ENCODE measurements at regions not wholly inside any gene's neighbourhood (a gene's known extent, or its start where the extent isn't known, plus 50 kb on each side); places are given as distances from the start of the nearest gene placed in this dataset.

DNA sequence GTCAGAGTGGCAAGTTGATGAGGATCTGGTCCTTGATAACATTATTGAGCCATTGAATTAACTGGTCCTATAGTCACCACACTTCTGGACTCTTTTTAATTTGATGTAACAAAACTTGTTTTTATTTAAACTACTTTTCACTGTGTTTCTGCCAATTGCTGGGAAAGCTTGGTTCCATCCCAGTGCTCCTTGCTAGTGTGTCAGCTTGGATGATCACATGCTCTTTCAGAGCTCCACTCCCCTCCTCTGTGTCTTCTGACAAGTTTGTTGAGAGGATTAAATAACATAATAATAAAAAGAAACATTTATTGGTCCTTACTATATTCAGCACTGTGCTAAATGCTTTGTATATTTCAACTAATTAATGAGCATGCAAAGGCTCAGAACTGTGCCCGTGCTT lies 448.5 kb upstream of the B3GALT2 start:
- peak overlapping the region; percentile 45 for H3K4me3 ChIP-seq (ENCODE audit: low read depth, low read length)
- H3K27ac ChIP-seq (ENCODE audit: insufficient read depth, low read length, poor library complexity, severe bottlenecking): no peak overlapping the region
- H3K9me3 ChIP-seq (ENCODE audit: control insufficient read depth in 2 of 2, low read length in 2 of 2): no peaks in the 10 kb centered on the region
- Mint-ChIP-seq H3K4me3 (peak overlapping the region in 1 of 4 donors; percentile 53), H3K36me3 (peaks cover 4% of the 10 kb centered on the region), H3K27ac (peak overlapping the region; percentile 0 to 82 (median 66)), H3K9me3 (no peaks in the 10 kb centered on the region), H3K27me3 (no peaks in the 10 kb centered on the region), H3K4me1 (peaks cover 14 to 20% (median 16%) of the 10 kb centered on the region in 4 donors)
- no peaks in the 10 kb centered on the region for H3K36me3 ChIP-seq (ENCODE audit: control insufficient read depth, insufficient read depth, low read length)
- H3K27me3 ChIP-seq (ENCODE audit: control insufficient read depth, insufficient read depth, low read length): no peaks in the 10 kb centered on the region
- H3K4me1 ChIP-seq (ENCODE audit: control insufficient read depth, insufficient read depth, low read length, poor library complexity, severe bottlenecking): peaks cover 7% of the 10 kb centered on the region
- DNase-seq: no peak
- ATAC-seq (ENCODE audit: low read depth in 2 of 2): no peak

DNA sequence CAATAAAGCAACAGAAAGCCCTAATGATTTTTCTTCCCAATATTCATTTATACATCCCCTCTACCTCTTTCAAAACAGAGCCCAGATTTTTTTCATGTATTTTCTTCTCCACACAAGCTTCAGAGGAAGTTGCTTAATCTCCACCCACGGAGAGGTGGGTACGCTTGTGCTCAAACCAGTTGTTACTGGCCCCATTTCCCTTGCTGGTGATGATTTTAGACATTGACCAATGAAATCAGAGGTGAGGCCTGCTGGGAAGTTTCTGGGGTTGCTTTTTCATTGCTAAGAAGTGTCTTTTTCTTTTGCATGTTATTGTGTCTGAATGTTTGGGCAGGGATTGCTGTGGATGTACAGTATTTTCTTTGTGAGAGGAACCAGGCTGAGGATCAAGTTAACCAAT lies 448.1 kb upstream of the B3GALT2 start:
- Histone ChIP-seq H3K27ac (ENCODE audit: insufficient read depth, low read length, poor library complexity, severe bottlenecking) (no peak overlapping the region), H3K36me3 (ENCODE audit: control insufficient read depth, insufficient read depth, low read length) (no peaks in the 10 kb centered on the region), H3K27me3 (ENCODE audit: control insufficient read depth, insufficient read depth, low read length) (no peaks in the 10 kb centered on the region), H3K4me3 (ENCODE audit: low read depth, low read length) (peak overlapping the region; percentile 45), H3K9me3 (ENCODE audit: control insufficient read depth in 2 of 2, low read length in 2 of 2) (no peaks in the 10 kb centered on the region), H3K4me1 (ENCODE audit: control insufficient read depth, insufficient read depth, low read length, poor library complexity, severe bottlenecking) (peaks cover 7% of the 10 kb centered on the region)
- no peaks in the 10 kb centered on the region for H3K27me3 Mint-ChIP-seq
- H3K36me3 Mint-ChIP-seq: peaks cover 2% of the 10 kb centered on the region
- H3K9me3 Mint-ChIP-seq: no peaks in the 10 kb centered on the region
- DNase-seq: peak in 2 of 3 donors; percentile 34 to 37
- peak; percentile 56 to 70 for ATAC-seq (ENCODE audit: low read depth in 2 of 2)
- H3K27ac Mint-ChIP-seq: peak overlapping the region; percentile 0 to 82 (median 66)
- peaks cover 14 to 23% (median 16%) of the 10 kb centered on the region in 4 donors for H3K4me1 Mint-ChIP-seq
- peak overlapping the region in 2 of 4 donors; percentile 47 to 53 for H3K4me3 Mint-ChIP-seq

DNA sequence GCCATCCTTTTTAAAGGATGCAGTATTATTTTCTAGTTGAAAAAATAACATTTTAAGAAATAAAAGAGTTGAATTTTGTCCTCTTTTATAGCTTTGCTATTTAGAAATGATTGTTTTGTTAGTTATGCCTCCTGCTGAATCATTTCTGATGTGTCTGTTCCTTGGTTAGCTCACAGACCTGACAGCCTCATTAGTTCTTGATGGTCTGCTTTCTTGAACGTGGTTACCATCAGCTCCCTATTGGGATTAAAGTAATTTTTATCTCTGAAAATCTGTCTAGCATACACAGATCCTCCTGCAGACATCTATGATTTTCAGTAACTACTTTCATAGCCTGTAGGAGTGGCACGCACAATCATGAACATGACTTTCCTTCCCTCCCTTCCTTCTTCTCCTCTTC lies 447.6 kb upstream of the B3GALT2 start:
- Histone ChIP-seq H3K27ac (ENCODE audit: insufficient read depth, low read length, poor library complexity, severe bottlenecking) (peak overlapping the region; percentile 8), H3K9me3 (ENCODE audit: control insufficient read depth in 2 of 2, low read length in 2 of 2) (no peaks in the 10 kb centered on the region), H3K4me3 (ENCODE audit: low read depth, low read length) (peak overlapping the region; percentile 45), H3K36me3 (ENCODE audit: control insufficient read depth, insufficient read depth, low read length) (no peaks in the 10 kb centered on the region), H3K4me1 (ENCODE audit: control insufficient read depth, insufficient read depth, low read length, poor library complexity, severe bottlenecking) (peaks cover 7% of the 10 kb centered on the region), H3K27me3 (ENCODE audit: control insufficient read depth, insufficient read depth, low read length) (no peaks in the 10 kb centered on the region)
- H3K4me1 Mint-ChIP-seq: peaks cover 14 to 23% (median 17%) of the 10 kb centered on the region in 4 donors
- ATAC-seq (ENCODE audit: low read depth in 2 of 2) (no peak), DNase-seq (no peak)
- peak overlapping the region in 2 of 4 donors; percentile 47 to 53 for H3K4me3 Mint-ChIP-seq
- no peaks in the 10 kb centered on the region for H3K36me3 Mint-ChIP-seq
- H3K9me3 Mint-ChIP-seq: peaks cover 0 to 2% (median 0%) of the 10 kb centered on the region in 7 donors
- no peaks in the 10 kb centered on the region for H3K27me3 Mint-ChIP-seq
- peak overlapping the region in 2 of 3 donors; percentile 0 to 66 for H3K27ac Mint-ChIP-seq

DNA sequence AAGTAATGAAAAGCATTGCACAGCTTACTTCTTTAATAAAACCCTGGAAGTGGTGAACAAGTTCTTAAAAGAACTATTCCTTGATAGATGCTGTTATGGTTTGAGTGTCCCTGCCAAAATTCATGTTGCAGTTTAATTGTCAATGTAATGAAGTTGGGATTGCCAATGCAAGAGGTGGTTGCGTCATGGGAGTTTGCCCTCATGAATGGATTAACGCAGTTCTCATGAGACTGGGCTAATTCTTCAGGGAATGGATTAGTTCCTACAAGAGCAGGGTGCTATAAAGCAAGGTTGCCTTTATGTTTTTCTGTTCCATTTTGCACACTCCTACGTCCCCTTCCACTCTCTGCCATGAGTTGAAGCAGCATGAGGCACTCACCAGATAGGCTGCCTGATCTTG lies 446.7 kb upstream of the B3GALT2 start:
- Mint-ChIP-seq H3K27ac (no peak overlapping the region), H3K4me3 (no peak overlapping the region), H3K9me3 (peaks cover 0 to 2% (median 0%) of the 10 kb centered on the region in 7 donors), H3K27me3 (no peaks in the 10 kb centered on the region), H3K4me1 (peaks cover 14 to 23% (median 17%) of the 10 kb centered on the region in 4 donors), H3K36me3 (no peaks in the 10 kb centered on the region)
- DNase-seq (no peak), ATAC-seq (ENCODE audit: low read depth in 2 of 2) (no peak)
- Histone ChIP-seq H3K36me3 (ENCODE audit: control insufficient read depth, insufficient read depth, low read length) (no peaks in the 10 kb centered on the region), H3K4me1 (ENCODE audit: control insufficient read depth, insufficient read depth, low read length, poor library complexity, severe bottlenecking) (peaks cover 7% of the 10 kb centered on the region), H3K9me3 (ENCODE audit: control insufficient read depth in 2 of 2, low read length in 2 of 2) (no peaks in the 10 kb centered on the region), H3K27ac (ENCODE audit: insufficient read depth, low read length, poor library complexity, severe bottlenecking) (no peak overlapping the region), H3K4me3 (ENCODE audit: low read depth, low read length) (no peak overlapping the region), H3K27me3 (ENCODE audit: control insufficient read depth, insufficient read depth, low read length) (no peaks in the 10 kb centered on the region)

DNA sequence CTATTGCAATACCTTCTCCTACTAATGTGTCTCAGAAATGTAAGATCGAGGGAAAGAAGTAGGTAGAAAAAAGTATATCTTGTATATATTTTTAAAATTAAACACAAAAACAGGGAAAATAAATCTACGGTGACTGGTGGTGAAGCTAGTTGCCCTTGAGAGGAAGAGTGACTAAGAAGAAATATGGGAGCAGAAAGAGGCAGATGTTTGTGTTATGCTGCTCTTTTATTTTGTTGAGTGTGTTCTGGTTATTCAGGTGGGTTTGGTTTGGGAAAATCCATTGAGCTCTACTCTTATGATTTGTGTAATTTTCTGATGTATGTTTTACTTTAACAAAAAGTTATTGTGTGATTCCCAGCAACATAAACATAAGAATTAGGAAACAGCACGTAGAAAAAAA lies 444.9 kb upstream of the B3GALT2 start:
- Histone ChIP-seq H3K4me1 (ENCODE audit: control insufficient read depth, insufficient read depth, low read length, poor library complexity, severe bottlenecking) (peaks cover 7% of the 10 kb centered on the region), H3K9me3 (ENCODE audit: control insufficient read depth in 2 of 2, low read length in 2 of 2) (no peaks in the 10 kb centered on the region), H3K27me3 (ENCODE audit: control insufficient read depth, insufficient read depth, low read length) (no peaks in the 10 kb centered on the region), H3K4me3 (ENCODE audit: low read depth, low read length) (no peak overlapping the region), H3K27ac (ENCODE audit: insufficient read depth, low read length, poor library complexity, severe bottlenecking) (no peak overlapping the region), H3K36me3 (ENCODE audit: control insufficient read depth, insufficient read depth, low read length) (no peaks in the 10 kb centered on the region)
- H3K4me1 Mint-ChIP-seq: peaks cover 7 to 21% (median 17%) of the 10 kb centered on the region in 4 donors
- no peak for DNase-seq
- no peaks in the 10 kb centered on the region for H3K27me3 Mint-ChIP-seq
- no peak overlapping the region for H3K4me3 Mint-ChIP-seq
- no peak for ATAC-seq (ENCODE audit: low read depth in 2 of 2)
- H3K27ac Mint-ChIP-seq: peak overlapping the region in 1 of 3 donors; percentile 17
- peaks cover 0 to 2% (median 0%) of the 10 kb centered on the region in 7 donors for H3K9me3 Mint-ChIP-seq
- no peaks in the 10 kb centered on the region for H3K36me3 Mint-ChIP-seq

DNA sequence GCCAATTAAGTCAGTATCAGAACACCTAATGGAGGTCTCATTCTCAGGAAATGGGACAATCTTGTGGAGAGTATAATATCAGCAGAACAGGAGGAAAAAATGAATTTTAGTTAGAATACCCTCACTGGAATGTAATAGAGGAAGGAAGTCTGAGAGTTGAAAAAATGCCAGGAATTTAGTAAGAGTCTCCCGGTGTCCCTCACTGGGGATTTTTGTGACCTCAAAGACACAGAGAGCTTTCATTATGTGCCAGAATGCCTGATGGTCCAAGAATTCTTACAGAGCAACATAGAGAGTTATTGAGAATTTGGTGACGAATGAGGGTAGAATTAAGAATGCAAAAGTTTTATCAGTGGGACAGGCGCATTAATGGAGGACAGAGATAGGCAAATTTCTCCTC lies 443.5 kb upstream of the B3GALT2 start:
- Mint-ChIP-seq H3K27me3 (no peaks in the 10 kb centered on the region), H3K36me3 (no peaks in the 10 kb centered on the region), H3K4me1 (peaks cover 6 to 18% (median 15%) of the 10 kb centered on the region in 4 donors), H3K4me3 (no peak overlapping the region), H3K27ac (no peak overlapping the region), H3K9me3 (peaks cover 0 to 2% (median 0%) of the 10 kb centered on the region in 7 donors)
- no peak overlapping the region for H3K4me3 ChIP-seq (ENCODE audit: low read depth, low read length)
- DNase-seq (no peak), ATAC-seq (ENCODE audit: low read depth in 2 of 2) (no peak)
- H3K27ac ChIP-seq (ENCODE audit: insufficient read depth, low read length, poor library complexity, severe bottlenecking): no peak overlapping the region
- H3K9me3 ChIP-seq (ENCODE audit: control insufficient read depth in 2 of 2, low read length in 2 of 2): no peaks in the 10 kb centered on the region
- H3K27me3 ChIP-seq (ENCODE audit: control insufficient read depth, insufficient read depth, low read length): no peaks in the 10 kb centered on the region
- H3K36me3 ChIP-seq (ENCODE audit: control insufficient read depth, insufficient read depth, low read length): no peaks in the 10 kb centered on the region
- H3K4me1 ChIP-seq (ENCODE audit: control insufficient read depth, insufficient read depth, low read length, poor library complexity, severe bottlenecking): peaks cover 7% of the 10 kb centered on the region

DNA sequence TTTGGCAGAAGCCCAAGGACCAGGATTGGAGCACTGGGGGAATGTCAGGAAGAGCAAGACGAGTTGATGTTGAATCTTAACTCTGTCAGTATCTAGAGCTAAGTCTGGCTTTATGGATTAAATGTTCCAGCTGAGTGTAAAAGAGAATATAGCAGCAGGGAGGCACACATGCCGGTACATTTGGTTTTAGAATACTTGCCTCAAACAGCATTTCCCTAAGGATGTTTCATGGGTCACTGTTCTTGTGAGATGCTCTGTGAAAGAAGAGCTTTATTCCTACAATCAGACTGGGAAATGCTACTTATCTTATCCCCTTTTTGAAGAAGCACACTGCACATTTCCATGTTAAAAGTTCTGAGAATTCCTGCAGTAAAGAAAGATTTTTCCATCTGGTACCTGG lies 440.3 kb upstream of the B3GALT2 start:
- Mint-ChIP-seq H3K27ac (no peak overlapping the region), H3K4me3 (no peak overlapping the region)

DNA sequence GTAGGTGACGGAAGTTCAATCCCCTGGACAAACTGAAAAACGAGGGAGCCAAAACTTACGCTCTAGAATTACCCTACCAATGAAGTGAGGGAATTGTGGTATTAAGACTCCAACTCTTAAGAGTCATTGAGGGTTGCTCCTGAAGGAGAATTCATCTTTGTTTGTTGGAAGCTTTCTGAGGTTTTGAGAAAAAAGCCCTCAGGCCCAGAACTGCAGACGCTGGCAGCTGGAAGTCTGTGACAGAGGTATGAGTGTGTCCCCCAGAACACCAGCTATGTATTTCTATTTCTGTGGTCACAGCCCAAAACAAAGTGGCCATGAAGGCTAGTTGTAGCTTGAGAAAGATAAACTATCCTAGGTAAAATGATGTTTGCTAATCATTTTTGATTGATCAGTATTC lies 438.8 kb upstream of the B3GALT2 start:
- no peaks in the 10 kb centered on the region for H3K9me3 ChIP-seq (ENCODE audit: control insufficient read depth in 2 of 2, low read length in 2 of 2)
- Mint-ChIP-seq H3K27ac (no peak overlapping the region), H3K36me3 (no peaks in the 10 kb centered on the region), H3K4me3 (no peak overlapping the region), H3K9me3 (peaks cover 0 to 4% (median 0%) of the 10 kb centered on the region in 7 donors), H3K27me3 (no peaks in the 10 kb centered on the region), H3K4me1 (peaks cover 6 to 10% (median 8%) of the 10 kb centered on the region in 4 donors)
- H3K36me3 ChIP-seq (ENCODE audit: control insufficient read depth, insufficient read depth, low read length): no peaks in the 10 kb centered on the region
- H3K4me3 ChIP-seq (ENCODE audit: low read depth, low read length): no peak overlapping the region
- H3K27ac ChIP-seq (ENCODE audit: insufficient read depth, low read length, poor library complexity, severe bottlenecking): no peak overlapping the region
- DNase-seq (no peak), ATAC-seq (ENCODE audit: low read depth in 2 of 2) (no peak)
- H3K27me3 ChIP-seq (ENCODE audit: control insufficient read depth, insufficient read depth, low read length): no peaks in the 10 kb centered on the region
- H3K4me1 ChIP-seq (ENCODE audit: control insufficient read depth, insufficient read depth, low read length, poor library complexity, severe bottlenecking): no peaks in the 10 kb centered on the region

More for the DNA sequence above, 440.3 kb upstream of the B3GALT2 start:
- Histone ChIP-seq H3K36me3 (ENCODE audit: control insufficient read depth, insufficient read depth, low read length) (no peaks in the 10 kb centered on the region), H3K27ac (ENCODE audit: insufficient read depth, low read length, poor library complexity, severe bottlenecking) (no peak overlapping the region), H3K9me3 (ENCODE audit: control insufficient read depth in 2 of 2, low read length in 2 of 2) (no peaks in the 10 kb centered on the region), H3K4me3 (ENCODE audit: low read depth, low read length) (no peak overlapping the region), H3K4me1 (ENCODE audit: control insufficient read depth, insufficient read depth, low read length, poor library complexity, severe bottlenecking) (no peaks in the 10 kb centered on the region), H3K27me3 (ENCODE audit: control insufficient read depth, insufficient read depth, low read length) (no peaks in the 10 kb centered on the region)
- DNase-seq (no peak), ATAC-seq (ENCODE audit: low read depth in 2 of 2) (no peak)
- no peaks in the 10 kb centered on the region for H3K36me3 Mint-ChIP-seq
- H3K4me1 Mint-ChIP-seq: peaks cover 6 to 13% (median 8%) of the 10 kb centered on the region in 4 donors
- H3K27me3 Mint-ChIP-seq: no peaks in the 10 kb centered on the region
- peaks cover 0 to 2% (median 0%) of the 10 kb centered on the region in 7 donors for H3K9me3 Mint-ChIP-seq

Measured in CD4-positive, CD25-positive, alpha-beta regulatory T cell (primary cell).